Hematopoietic multipotent progenitor cell (in vitro differentiated cells): ENCODE measurements at regions not wholly inside any gene's neighbourhood (a gene's known extent, or its start where the extent isn't known, plus 50 kb on each side); places are given as distances from the start of the nearest gene placed in this dataset.
A peak's percentile ranks its signal among the peaks of the same experiment; 100 is the strongest.
"Not testable (repeated sequence)": the region's sequence is repeated elsewhere in the genome, so short reads cannot be mapped to it uniquely, and the experiment has no call there.

Source experiments
- DNase-seq, 3 donors: peaks; one replicate each; pipeline ENCODE4 v3.0.0-alpha.2; 2011 to 2015; ENCODE audit warnings: low read depth in 2 of 3, low spot score in 2 of 3

DNA sequence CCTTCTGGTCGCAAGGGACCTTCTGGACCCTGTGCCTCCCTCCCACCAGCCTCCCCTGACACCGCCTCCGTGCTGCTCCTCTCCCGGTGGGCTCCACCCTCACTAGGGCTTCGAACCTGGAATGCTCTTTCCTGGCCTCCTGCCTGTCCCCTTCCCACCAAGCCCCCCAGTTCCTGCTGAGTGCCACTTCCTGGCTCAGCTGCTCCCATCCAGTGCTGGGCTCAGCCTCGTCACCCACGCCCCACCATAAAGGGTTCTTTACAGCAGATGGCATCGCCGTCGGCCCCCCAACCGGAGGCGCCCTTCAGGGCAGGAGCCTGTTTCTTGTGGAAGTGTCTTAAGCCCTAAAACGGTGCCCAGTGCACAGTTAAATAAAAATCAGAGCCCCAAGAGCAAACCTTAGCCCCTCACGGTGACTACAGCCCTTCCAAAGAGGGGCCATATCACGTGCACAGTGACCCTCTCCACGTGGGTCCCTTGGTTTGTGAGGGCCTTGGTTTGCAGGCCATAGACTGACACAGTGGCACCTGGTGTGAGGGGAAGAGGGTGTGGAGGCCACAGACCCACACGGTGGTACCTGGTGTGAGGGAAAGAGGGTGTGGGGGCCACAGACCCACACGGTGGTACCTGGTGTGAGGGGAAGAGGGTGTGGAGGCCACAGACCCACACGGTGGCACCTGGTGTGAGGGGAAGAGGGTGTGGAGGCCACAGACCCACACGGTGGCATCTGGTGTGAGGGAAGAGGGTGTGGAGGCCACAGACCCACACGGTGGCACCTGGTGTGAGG, 111.4 kb downstream of the METRNL start:
- DNase-seq, result no peak

DNA sequence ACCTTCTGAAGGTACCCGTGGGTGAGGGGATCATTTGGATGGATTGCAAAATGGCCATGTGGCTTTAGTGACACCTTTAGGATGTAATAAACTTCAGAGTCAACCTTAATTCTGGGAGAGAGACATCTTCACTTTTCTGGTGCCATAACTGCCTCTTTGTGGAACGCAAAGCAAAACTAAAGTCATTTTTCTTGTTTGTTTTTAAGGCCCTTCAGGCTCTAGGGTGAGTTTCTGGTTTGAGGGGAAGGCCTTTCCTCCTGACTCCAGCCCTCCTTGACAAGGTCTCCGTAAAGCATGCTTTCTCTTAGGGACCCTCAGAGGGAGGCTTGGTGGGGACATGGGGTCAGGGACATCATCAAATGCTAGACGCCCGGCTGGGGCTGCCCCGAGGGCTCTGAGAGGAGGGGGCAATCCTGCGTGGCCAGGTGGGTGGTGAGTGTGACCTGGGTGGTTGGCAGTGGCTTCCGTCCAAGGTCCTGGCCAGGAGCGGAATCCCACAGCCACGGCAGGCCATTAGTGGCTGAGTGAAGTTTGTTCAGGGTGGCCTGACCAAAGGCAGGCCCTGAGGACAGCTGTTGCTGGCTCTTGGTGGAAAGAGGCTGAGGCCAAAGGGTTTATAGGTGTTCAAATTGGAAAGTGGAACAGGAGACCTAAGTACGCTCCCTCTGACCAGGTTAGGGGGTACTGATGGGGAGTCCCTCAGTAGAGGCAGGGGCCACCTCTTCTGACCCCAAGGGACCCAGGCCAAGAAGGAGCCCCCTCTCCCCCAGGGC, 112.2 kb downstream of the METRNL start:
- DNase-seq, result no peak

DNA sequence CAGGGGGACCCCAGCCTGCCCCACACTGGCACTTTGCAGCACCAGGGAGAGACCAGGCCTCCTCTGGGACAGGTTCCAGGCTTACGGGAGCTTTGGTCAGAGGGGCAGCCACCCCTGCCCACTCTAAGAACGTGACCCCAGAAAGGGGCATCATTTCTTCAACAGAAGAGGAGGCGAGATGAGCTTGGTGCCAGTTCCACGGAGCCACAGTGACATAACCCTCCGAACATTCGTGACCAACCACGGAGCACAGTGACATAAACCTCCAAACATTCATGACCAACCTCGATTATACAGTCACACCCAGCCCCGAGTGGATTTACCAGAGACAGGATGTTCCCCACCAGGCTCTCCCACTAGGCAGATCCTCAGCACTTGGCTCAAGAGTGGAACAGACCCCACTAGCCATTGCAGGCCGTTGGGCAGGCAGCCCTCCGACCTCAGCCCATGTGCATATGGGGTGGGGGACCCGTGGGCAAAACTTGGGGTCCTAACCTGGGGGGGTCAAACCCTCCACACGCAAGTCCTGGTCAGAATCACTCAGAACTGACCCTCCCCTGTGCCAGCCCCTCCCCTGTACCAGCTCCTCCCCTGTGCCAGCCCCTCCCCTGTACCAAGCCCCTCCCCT, 112.9 kb downstream of the METRNL start:
- DNase-seq, result no peak

DNA sequence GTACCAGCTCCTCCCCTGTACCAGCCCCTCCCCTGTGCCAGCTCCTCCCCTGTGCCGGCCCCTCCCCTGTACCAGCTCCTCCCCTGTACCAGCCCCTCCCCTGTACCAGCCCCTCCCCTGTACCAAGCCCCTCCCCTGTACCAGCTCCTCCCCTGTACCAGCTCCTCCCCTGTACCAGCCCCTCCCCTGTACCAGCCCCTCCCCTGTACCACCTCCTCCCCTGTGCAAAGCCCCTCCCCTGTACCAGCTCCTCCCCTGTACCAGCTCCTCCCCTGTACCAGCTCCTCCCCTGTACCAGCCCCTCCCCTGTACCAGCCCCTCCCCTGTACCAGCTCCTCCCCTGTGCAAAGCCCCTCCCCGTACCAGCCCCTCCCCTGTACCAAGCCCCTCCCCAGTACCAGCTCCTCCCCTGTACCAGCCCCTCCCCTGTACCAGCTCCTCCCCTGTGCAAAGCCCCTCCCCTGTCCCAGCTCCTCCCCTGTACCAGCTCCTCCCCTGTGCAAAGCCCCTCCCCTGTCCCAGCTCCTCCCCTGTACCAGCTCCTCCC, 113.5 kb downstream of the METRNL start:
- not testable (repeated sequence) for DNase-seq

DNA sequence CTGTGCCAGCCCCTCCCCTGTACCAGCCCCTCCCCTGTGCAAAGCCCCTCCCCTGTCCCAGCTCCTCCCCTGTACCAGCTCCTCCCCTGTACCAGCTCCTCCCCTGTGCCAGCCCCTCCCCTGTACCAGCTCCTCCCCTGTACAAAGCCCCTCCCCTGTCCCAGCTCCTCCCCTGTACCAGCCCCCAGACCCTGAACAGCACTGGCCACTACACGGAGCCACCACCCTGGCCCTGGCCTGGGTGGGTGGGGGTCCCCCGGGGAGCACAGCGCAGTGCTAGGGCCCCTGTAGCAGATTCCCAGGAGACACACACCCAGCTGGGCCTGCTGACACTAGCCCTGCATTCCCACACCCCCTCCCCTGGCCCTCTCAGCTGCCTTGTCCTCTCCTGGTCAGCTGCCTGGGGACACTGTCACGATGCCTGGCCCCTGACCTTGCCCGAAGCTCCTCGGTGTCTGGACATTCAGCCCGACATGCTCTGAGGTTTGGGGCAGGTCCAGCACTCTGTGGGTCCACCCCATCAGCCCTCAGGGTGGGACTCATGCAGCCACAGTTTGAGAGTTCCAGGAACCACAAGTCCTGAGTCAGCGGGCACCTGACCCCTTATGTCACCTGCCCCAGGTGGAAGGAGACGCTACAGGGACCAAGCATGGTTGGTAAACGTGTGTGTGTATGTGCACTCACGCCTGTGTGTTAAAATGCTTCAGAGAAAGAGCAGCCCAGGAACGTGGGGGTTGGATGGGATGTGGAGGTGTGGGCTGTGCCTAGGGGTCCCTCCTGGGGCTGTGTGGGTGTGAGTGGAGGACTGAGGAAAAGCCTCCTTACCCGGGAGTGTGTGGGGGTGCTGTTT, 114.2 kb downstream of the METRNL start:
- DNase-seq, result peak in 1 of 3 donors; percentile 33

DNA sequence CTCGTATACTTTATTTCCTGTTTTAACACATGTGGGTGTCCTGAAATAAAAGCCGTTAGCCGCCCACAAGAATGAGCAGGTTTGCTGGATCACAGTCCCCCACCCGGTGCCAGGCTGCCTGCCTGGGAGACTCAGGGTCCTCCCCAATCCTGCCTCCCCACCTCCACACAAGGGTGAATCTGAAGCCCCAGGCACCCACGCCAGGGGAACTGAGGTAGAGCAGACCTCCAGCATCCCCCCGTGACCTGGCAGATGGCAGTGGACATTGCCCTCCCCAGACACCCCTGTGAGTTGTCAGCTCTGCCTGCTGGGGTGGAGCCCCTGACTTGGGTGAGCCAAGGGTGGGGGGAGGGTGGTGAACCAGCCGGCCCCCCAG, 114.8 kb downstream of the METRNL start:
- DNase-seq, result peak in 1 of 3 donors; percentile 67

DNA sequence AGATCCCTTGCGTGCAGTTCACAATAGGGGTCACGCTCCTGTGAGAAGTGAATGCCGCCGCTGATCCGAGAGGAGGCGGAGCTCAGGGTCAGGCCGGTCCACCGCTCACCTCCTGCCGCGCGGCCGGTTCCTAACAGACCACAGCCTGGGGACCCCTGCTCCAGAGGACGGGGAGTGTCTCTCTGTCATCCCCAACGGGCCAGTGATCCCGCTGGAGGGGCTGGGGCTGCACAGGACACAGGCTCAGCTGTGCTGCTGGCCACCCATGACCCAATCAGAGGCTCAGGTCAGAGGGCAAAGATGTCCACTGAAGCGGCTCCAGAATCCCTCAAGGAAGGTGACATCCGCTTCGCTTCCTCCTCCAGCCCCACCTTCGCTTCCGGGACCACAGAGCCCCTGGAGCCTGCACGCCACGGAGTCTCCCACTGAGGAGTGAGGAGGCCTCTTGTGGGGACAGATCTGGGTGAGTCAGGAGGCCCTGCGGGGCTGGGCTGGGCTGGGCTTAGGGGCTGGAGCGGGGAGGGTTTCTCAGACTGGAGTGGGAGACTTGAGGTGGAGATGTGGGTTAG, 115.4 kb downstream of the METRNL start:
- DNase-seq, result no peak

DNA sequence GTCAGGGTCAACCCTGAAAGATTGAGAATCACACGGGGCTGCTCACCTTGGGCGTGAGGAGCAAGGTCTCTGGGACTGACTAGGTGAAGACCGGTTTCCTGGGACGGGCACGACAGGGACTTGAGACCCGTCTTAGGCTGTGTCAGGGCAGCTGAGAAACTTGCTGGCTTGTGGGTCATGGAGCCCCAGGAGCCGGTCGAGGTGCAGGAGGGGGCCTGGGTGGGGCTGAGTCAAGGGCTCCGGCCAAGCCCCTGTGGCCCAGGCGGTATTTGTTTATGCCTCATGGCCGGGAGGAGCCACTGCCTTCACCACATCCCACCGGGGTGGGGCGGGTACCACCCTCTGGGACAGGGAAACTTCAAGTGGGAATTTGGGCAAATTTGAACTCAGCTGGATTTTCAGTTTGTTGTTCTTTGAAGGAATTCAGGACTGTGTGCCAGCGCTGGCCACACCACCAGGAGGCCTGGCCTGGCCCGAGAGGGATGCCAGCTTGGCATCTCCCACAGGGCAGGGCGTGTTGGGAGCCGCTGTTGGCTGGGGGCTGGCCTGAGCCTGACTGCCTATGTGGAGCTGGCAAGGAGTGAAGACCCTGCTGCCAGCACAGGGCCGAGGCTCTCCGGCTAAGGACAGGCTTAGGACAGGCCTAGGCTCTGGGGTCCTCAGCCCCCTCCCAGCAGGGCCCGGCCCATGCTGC, 116.1 kb downstream of the METRNL start:
- DNase-seq, result no peak

DNA sequence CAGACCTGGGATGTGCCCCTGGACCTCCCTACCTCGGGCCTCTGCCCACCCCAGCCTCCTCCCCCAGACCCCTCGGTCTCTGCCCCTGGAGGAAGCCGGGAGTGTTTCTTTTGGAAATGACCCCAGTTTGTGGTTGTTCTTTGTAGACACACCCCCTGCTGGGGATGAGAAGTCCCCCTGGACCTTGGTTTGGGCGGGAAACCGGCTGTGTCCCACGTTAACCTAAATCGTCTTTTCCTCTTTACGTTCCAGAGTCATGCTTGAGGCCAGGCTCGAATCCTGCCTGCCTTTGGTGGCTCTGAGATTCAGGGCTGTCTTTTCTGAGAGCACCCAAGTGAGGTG, 116.6 kb downstream of the METRNL start:
- no peak for DNase-seq

DNA sequence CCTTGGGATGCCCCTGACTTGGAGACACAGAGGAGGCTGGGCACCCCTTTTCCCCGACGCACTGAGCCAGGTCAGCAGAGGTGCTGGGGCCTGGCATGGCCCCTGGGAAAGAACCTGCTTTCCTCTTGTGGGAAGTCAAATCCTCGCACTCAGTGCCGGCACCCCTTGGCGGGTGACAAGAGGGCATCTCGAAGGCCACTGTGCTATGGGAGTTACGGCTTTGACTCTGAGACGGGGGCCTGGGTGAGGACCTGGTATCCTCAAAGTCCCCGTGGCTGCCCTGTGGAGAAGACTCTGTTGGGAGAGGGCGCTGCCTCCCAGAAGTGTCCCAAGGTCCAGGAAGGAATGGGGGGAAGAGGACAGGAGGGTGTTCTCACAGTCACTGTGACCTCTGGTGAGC, 117.0 kb downstream of the METRNL start:
- DNase-seq, result no peak

DNA sequence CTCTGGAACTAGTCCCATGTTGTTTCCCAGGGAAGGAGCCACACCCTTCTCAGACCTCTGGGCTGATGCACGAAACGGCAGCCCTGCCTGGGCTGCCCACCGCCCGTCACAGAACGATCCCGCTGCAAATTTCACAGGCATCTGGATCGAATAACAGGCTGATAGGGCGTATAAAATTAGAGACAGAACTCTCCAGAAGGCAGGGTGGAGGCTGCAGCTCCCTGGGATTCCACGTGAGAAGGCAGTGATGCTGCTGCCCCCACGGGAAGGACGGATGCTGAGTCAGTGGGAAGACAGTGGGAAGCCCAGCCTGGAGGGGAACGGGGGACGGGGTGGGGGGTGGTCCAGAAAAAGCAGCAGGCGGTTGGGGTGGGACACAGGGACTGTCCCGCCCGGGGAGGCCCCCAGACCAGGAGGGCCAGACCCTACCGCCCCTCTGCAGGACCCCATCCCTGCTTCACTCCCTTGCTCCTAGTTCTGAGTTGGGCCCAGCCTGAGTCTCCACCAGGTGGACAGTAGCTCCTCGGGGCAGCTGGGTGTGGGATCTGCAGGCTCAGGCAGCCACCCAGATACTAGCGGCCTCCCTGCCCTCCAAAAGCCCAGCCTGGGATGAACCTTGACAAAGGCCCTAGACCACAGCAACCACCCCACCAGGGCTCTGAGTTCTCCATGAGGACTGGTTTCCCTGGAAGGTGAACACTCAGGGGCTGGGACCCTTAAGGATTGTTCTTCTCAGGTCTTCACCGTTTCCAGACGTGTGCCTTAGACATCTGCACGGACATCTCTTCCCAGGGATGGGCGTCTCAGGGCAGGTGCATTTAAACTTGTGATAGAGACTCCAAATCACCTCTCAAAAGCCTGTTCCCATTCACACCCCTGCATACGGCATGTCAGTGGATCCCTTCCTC, 117.8 kb downstream of the METRNL start:
- no peak for DNase-seq

DNA sequence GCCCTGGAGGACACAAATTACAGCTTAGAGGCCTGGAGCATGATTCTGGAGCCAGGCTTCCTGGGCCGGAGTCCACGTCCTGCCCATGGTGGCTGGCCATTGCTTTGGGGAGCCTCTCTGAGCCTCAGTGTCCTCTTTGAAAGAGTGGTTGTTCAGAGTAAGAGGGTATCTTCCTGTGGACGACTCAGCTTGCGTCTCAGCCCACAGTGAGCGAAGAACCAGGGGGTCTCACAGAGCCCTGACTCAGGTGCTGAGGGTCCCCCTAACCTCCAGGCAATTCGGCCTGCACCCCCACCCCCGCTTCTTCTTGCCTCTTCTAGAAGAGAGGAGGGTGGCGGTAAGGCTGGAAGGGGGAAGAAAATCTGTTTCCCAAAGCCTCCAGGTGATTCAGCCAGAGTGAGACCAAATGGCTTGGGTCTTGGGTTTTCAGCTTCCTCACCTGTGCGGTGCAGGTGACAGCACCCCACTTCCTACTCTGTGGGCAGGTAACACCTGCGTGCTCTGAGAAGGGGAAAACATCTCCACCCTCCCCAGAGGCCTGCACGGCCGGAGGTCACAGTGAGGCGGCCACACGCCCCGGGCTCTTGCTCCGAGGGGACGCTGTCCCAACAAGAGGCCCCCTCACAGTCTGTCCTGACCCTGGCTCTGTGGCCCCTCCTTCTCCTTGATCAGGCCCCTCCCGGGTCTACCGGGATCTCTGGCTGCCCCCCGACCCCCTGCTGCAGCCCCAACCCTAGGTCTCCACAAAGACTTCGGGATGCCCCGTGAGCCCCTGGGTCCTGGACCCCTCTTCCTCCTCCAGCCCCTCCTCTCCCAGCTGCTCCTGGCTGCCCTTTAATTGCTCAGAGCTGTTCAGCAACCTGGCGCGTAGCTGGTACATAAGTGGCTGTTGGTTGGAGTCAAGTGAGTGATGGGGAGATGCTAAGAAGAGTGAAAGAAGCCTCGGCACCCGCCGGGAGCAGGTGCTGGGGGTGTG, 119.2 kb downstream of the METRNL start:
- no peak for DNase-seq

DNA sequence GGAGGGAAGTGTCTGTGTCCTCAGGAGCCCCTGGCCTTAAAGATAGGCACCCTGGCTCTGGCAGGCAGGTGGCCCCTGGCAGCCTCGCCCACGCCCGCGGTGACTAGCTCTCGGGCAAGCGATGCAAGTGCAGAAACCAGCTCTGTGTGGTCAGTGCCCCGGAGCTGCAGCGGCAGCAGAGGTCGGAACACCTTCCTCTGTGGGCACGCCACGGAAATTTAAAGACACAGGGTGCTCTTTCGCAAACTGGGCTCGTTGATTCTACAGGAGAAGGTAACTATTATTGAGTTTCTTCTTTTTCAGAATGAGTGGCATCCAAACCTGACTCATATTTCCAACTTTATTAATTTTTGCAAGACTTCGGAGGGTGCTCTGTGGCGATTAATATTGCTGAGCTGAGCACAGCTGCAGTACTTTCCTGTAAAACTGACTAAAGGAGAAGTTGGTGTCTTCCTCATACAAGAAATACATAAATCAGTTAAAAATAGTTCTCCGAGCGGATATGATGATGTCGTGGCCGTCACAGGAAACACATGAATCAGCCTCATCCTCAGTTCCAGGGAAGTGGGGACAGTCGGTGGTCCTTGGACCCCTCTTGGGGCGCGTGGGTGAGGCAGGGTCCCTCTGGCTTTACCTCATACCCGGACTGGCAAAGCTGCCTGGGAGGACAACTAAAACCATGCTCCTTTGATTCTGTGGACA, 120.2 kb downstream of the METRNL start:
- DNase-seq, result peak in 2 of 3 donors; percentile 87 to 92

DNA sequence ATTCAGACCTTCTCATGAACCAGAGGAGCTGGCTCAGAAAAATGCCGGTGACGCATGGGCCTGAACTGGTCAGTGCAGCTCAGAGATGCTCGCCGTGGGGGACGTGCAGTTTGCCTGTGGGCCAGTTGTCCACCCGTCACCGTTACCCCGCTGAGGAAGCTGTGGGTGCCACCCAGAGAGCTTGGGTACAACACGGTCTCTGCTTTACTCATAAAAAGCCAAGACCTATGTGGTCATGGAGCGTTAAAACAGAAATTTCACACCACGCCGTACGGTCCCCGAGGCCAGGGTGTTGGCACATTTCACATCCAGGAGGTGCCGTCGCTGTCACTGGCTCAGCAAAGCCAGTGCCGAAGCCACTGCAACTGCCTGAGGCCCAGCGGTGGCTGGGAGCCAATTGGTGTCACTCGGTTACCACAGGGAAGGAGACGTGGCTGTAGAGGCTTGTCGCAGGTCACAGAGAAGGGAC, 120.9 kb downstream of the METRNL start:
- DNase-seq, result peak in 2 of 3 donors; percentile 79 to 88

DNA sequence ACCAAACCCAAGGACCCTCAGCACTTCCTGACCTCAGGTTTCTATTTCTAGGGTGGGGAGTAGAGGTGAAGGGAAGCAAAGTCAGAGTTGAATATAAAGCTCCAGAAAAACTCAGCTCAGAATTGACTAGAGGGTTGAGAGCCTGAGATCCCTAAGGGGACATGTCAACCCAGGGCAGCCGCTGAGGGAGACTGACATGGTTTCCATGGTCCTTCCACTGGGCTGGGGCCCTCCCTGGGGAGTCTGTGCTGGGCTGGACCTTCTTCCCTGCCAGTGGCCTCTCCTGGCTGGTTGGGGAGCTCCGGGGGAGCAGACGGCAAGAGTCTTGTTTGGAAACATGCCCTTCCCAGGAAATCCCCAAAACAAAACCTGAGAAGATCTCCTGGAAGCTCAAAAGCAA, 121.3 kb downstream of the METRNL start:
- no peak for DNase-seq

DNA sequence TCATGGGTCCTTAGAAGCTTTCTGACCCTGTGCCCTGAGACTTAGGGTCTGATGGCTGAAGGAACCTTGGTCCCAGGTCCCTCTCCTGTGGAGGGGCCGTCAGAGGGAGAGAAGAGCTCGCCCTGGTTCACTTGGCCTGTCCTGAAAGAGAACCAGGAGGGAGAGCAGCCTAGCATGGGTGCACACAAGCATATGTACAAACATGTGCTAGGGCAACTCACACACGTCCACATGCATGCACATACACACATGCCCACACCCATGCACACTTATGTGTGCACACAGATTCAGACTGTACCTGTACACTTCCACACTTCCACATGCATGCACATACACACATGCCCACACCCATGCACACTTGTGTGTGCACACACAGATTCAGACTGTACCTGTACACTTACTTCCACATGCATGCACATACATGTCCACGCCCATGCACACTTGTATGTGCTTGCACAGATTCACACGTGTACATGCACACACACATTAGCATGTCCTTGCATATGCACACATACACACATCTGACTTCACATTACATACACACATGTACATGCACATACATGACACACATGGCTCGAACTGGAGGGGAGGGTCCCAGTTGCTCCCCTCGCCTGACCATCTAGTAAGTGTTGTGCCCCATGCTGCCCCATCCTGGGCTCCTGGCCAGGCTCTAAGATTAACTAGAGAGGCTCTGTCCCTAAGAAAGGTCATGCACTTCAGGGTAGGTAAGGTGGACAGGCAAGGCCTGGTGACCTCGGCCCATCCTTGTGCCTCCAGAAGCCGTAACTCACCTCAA, 122.0 kb downstream of the METRNL start:
- no peak for DNase-seq
